HCT116 (cell line): ENCODE measurements at regions not wholly inside any gene's neighbourhood (a gene's known extent, or its start where the extent isn't known, plus 50 kb on each side); places are given as distances from the start of the nearest gene placed in this dataset.

Experiments used
- ATAC-seq: fragments of 200-7000 bp; cut with Tn5 transposase; 2 replicates; pipeline ENCODE4 v1.9.1; 2020; ENCODE audit warnings: mild to moderate bottlenecking, moderate library complexity
- BruUV-seq: library from RNA; stranded (reverse); fragments of 400-500 nt; replicated peaks from 2 replicates; lab custom pipeline; 2021; lab: Mats Ljungman, UMichigan
- CTCF ChIA-PET: fragments of 300-600 bp; sonication (Branson Sonifier 250); formaldehyde crosslinking; loops from one replicate; lab custom pipeline; 2021; ENCODE audit warnings: antibody characterized with exemption; lab: Charles Lee
- POLR2A ChIA-PET: fragments of 300-600, 350-600 bp; sonication (Branson Sonifier 250); formaldehyde crosslinking; loops from one replicate; lab custom pipeline; 2021; ENCODE audit warnings: antibody characterized with exemption; lab: Charles Lee
- RAD21 ChIA-PET, 2 experiments: fragments of 300-600 bp; sonication (Branson Sonifier 250); formaldehyde crosslinking; loops; one replicate each; lab custom pipeline; 2023; ENCODE audit warnings: low total read pairs in 2 of 2; ENCODE audit not compliant: uncharacterized antibody in 2 of 2, unreplicated experiment in 2 of 2, low non-redundant PET in 1 of 2; lab: Charles Lee
- DNase-seq: peaks from one replicate; pipeline ENCODE4 v3.0.0-alpha.2; 2010; ENCODE audit warnings: low read depth, low spot score
- H2AFZ ChIP-seq: fragments of 200-600 bp; shearing (Covaris generic), sonication (generic); 2 replicates; pipeline ENCODE4 v1.6.1; 2017; ENCODE audit warnings: low read depth, mixed run types, mixed read lengths, antibody characterized with exemption, low read length; ENCODE audit not compliant: poor library complexity, severe bottlenecking
- H3K27ac ChIP-seq: 2 replicates; pipeline ENCODE4 v1.5.1; 2012; ENCODE audit warnings: low read depth, low read length
- H3K27me3 ChIP-seq: fragments of 200-600 bp; sonication (generic); 2 replicates; pipeline ENCODE4 v1.6.1; 2016; ENCODE audit warnings: mixed run types, low read length, mixed read lengths; ENCODE audit not compliant: insufficient read depth
- H3K36me3 ChIP-seq, 2 experiments: fragments of 200-500 bp in 1 of 2; fragments of 200-600 bp in 1 of 2; sonication (Bioruptor generic) in 1 of 2; sonication (generic) in 1 of 2; 2 replicates each; pipeline versions ENCODE4 v1.5.1 to v1.6.1; 2014 to 2016; ENCODE audit warnings: low read length in 2 of 2, inconsistent platforms in 1 of 2, mixed read lengths in 1 of 2, mixed run types in 1 of 2; ENCODE audit not compliant: insufficient read depth in 2 of 2, control insufficient read depth in 1 of 2
- H3K4me1 ChIP-seq, 2 experiments: fragments of 200-600 bp in 1 of 2; sonication (generic) in 1 of 2; 2 replicates each; pipeline versions ENCODE4 v1.5.1 to v1.6.1; 2012 to 2017; ENCODE audit warnings: low read length in 2 of 2, inconsistent platforms in 1 of 2, mild to moderate bottlenecking in 1 of 2, mixed read lengths in 1 of 2, mixed run types in 1 of 2, moderate library complexity in 1 of 2; ENCODE audit not compliant: insufficient read depth in 2 of 2, control insufficient read depth in 1 of 2
- H3K4me2 ChIP-seq: fragments of 200-600 bp; sonication (generic); 2 replicates; pipeline ENCODE4 v1.6.1; 2017; ENCODE audit warnings: mixed run types, low read length, mixed read lengths
- H3K4me3 ChIP-seq, 2 experiments: fragments of 200-600 bp in 1 of 2; sonication (generic) in 1 of 2; replicated peaks in 1 of 2; 2 replicates each; pipeline ENCODE4 v1.5.1; 2011 to 2016; ENCODE audit warnings: low read length in 2 of 2, control low read depth in 1 of 2, low read depth in 1 of 2, mild to moderate bottlenecking in 1 of 2, mixed read lengths in 1 of 2, mixed run types in 1 of 2
- H3K79me2 ChIP-seq: fragments of 200-600 bp; sonication (generic); 2 replicates; pipeline ENCODE4 v1.6.1; 2017; ENCODE audit warnings: mild to moderate bottlenecking, mixed run types, low read length, moderate library complexity, mixed read lengths; ENCODE audit not compliant: insufficient read depth
- H3K9ac ChIP-seq: fragments of 200-600 bp; sonication (generic); 2 replicates; pipeline ENCODE4 v1.6.1; 2016; ENCODE audit warnings: low read length, mixed read lengths
- H3K9me2 ChIP-seq: fragments of 200-600 bp; sonication (generic), shearing (Covaris generic); 2 replicates; pipeline ENCODE4 v1.6.1; 2017; ENCODE audit warnings: mixed run types, mild to moderate bottlenecking, moderate library complexity; ENCODE audit not compliant: insufficient read depth
- H3K9me3 ChIP-seq, 2 experiments: fragments of 200-500 bp in 1 of 2; fragments of 200-600 bp in 1 of 2; sonication (Bioruptor generic) in 1 of 2; sonication (generic) in 1 of 2; 2 replicates each; pipeline ENCODE4 v1.6.1; 2014 to 2017; ENCODE audit warnings: low read length in 2 of 2, mixed read lengths in 2 of 2, inconsistent platforms in 1 of 2, low read depth in 1 of 2, mild to moderate bottlenecking in 1 of 2, mixed run types in 1 of 2, moderate library complexity in 1 of 2; ENCODE audit not compliant: control insufficient read depth in 1 of 2, insufficient read depth in 1 of 2
- H4K20me1 ChIP-seq: fragments of 200-600 bp; sonication (generic), shearing (Covaris generic); 2 replicates; pipeline ENCODE4 v1.6.1; 2017; ENCODE audit warnings: mixed run types, mild to moderate bottlenecking, moderate library complexity; ENCODE audit not compliant: insufficient read depth
- SRF ChIP-seq: IDR thresholded peaks from 2 replicates; pipeline ENCODE4 v1.6.1; 2012; ENCODE audit warnings: low read depth
- TCF7L2 ChIP-seq: IDR thresholded peaks from 2 replicates; pipeline ENCODE4 v1.7.0; 2011; ENCODE audit warnings: borderline replicate concordance, inconsistent platforms; ENCODE audit not compliant: insufficient read depth, insufficient read length; ENCODE audit errors: extremely low read depth
- intact Hi-C: fragments of 100-400 bp; cut with micrococcal nuclease; formaldehyde crosslinking; loops from 2 replicates; pipeline ENCODE4 v1.10.0; 2022

- H2AFZ ChIP-seq: no peak overlapping the region
- H3K79me2 ChIP-seq: no peaks in the 10 kb centered on the region
- no peak overlapping the region for H3K9ac ChIP-seq
- ChIA-PET RAD21 (no interaction called here), POLR2A (no interaction called here), CTCF (no interaction called here)
- H3K9me3 ChIP-seq: peaks cover 8 to 21% of the 10 kb centered on the region in 2 experiments; a peak in 2 of 4 replicates
- no peak for DNase-seq
- no peak overlapping the region for H3K27ac ChIP-seq
- H3K4me3 ChIP-seq: no peak overlapping the region
- H4K20me1 ChIP-seq: no peaks in the 10 kb centered on the region
- no peaks in the 10 kb centered on the region for H3K4me1 ChIP-seq
- no peak for TF ChIP-seq SRF
- no peak for ATAC-seq
- no peaks in the 10 kb centered on the region for H3K9me2 ChIP-seq
- H3K4me2 ChIP-seq: no peak overlapping the region
- intact Hi-C loops: no loop called here
- no peaks in the 10 kb centered on the region for H3K27me3 ChIP-seq
- H3K36me3 ChIP-seq: no peaks in the 10 kb centered on the region
- no TSS peak for BruUV-seq
Measured at GRCh38 chr4:62193761-62194160, 993.6 kb downstream of the ADGRL3 start.

GRCh38 chr4:62191451-62192240 lies 991.5 kb downstream of the ADGRL3 start:
- ChIA-PET RAD21 (no interaction called here), POLR2A (no interaction called here), CTCF (no interaction called here)
- Histone ChIP-seq H3K4me2 (no peak overlapping the region), H3K9me2 (no peaks in the 10 kb centered on the region), H3K79me2 (no peaks in the 10 kb centered on the region), H3K9ac (no peak overlapping the region), H3K27ac (no peak overlapping the region), H3K27me3 (no peaks in the 10 kb centered on the region), H3K4me1 (no peaks in the 10 kb centered on the region), H3K36me3 (no peaks in the 10 kb centered on the region), H3K4me3 (no peak overlapping the region), H3K9me3 (peaks cover 8 to 21% of the 10 kb centered on the region in 2 experiments; a peak in 2 of 4 replicates), H4K20me1 (no peaks in the 10 kb centered on the region), H2AFZ (no peak overlapping the region)
- ATAC-seq: no peak
- intact Hi-C loops: no loop called here
- DNase-seq: no peak
- no TSS peak for BruUV-seq
- TF ChIP-seq TCF7L2: no peak
